NCI-H69 (cell line): ENCODE measurements at regions not wholly inside any gene's neighbourhood (a gene's known extent, or its start where the extent isn't known, plus 50 kb on each side); places are given as distances from the start of the nearest gene placed in this dataset.

Experiments
- DNase-seq: peaks from one replicate; lab custom pipeline; 2025; lab: John Stamatoyannopoulos, UW

DNA sequence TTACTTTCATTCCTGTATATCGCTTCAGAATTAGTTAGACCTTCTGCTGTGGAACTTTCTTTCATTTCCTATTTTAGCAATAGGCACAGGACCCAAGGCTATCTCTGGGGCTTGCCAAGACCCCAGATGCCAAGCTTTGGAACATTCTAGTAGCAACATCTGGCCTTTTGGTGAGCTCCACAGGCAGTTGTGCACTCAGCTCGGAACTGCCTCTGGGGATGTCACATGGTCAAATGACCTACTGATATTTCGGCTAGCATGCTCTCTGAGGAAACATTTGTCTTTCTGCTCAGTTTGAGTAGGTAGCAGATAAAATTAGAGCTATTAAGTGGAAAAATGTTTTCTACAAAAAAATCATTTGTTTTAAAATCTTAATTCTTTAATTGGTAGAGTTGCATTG lies 76.6 kb upstream of the ITGA4 start:
- DNase-seq = peak; percentile 8

- DNase-seq = no peak
Observed at GRCh38 chr2:181384923-181385322, 72.3 kb upstream of the ITGA4 start.

DNA sequence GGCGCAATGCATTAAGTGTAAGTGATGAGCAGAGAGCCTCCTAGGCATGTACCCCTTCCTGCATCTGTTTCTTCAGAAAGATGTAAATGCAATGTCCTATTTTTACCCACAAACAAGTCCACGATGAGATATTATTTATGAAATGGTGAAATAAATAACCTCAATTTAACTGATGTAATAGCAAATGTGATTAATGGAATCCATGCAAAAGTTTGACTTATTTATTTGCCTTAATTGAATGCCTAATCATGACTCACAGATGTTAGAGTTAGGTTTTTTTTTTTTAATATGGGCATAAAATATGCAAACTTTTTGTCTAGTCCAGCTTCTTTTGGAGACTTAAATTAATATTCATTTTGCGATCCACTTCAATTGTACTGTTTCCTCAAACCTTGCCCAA lies 67.7 kb upstream of the ITGA4 start:
- DNase-seq = no peak

- peak; percentile 55 for DNase-seq
Observed at GRCh38 chr2:181393472-181393871, 63.7 kb upstream of the ITGA4 start.

DNA sequence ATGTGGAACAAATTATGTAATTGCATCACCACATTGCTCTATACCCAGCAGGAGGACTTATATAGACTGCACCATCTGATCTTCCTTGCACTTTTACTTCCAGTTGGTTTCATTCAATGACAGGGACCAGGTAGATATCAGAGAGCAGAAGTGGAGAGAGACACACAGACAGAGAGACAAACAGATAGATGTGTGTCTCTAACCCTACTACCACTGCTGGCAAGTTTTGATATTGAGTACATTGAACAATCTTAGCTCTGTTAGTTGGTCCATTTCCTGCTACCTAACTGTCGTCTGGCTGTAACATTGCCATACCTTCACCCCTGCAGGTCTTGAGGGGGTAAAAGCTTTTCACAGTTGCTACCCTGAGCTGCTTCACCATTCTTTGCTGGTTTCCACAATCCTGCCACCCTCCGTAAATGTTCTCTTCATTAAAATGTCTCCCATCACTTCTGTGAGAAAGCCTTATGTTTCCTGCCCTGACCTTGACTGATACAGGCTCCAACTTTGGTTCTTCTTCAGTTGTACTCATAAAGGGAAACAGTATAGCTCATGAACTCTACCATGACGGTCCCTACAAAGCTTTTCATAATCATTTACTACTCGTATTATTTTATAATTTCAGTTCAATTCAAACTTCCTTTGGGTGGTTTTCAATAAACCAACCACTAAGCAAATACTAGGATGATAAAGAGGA lies 62.3 kb upstream of the ITGA4 start:
- DNase-seq = no peak

DNA sequence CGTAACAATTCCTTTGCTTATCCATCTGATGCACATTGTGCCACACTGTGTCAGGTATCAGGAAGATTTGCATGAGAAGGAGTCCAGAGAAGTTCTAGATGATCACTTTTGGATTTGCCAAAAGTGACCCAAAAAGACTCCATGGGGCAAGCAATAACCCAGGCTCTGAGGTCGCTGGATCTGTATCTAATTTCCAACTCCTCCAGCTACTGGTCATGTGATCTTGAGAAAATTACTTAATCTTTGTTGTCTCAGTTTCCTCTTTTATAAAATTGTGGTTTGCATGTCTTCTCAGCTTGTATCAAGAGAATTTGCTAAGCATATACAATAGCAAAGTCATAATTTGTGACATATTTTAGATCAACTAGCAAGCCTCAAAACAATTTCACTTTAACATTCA lies 61.3 kb upstream of the ITGA4 start:
- DNase-seq = no peak

GRCh38 chr2:181396256-181397123 lies 60.7 kb upstream of the ITGA4 start:
- no peak for DNase-seq

- DNase-seq = no peak
Observed at GRCh38 chr2:181397331-181397730, 59.9 kb upstream of the ITGA4 start.

DNA sequence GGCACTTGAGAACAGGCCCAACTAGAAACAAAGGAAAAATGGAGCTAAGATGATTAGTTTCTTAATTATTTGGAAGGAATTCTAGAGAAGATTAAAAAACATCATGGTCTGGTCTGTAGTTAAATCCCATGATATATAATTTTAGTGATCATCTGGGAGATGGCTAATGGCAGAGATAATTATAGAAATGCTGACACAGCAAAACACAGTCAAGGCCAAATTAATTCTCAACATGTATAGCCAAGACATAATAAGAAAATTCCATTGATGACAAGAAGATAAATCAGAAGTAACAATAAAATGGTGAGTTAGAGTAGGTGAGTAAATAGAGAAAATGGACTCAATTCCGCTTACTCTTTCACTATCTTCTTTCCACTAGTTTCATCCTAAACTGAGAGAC lies 59.2 kb upstream of the ITGA4 start:
- DNase-seq = no peak

DNA sequence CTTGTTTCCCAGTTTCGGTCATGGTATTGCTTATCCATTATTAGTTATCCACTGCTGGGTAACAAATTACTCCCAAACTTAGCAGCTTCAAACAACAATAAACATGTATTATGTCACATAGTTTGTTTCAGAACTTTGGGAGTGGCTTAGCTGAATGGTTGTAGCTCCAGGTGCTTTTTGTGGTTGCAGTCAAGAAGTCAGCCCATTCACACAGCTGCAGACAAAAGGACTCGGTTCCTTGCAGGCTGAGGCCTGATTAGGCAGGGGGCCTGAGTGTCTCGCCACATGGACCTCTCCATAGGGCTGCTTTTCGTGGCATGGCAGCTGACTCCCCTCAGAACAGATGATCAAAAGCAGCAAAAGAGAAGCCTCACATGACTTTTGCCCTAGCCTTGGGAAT lies 58.2 kb upstream of the ITGA4 start:
- no peak for DNase-seq

DNA sequence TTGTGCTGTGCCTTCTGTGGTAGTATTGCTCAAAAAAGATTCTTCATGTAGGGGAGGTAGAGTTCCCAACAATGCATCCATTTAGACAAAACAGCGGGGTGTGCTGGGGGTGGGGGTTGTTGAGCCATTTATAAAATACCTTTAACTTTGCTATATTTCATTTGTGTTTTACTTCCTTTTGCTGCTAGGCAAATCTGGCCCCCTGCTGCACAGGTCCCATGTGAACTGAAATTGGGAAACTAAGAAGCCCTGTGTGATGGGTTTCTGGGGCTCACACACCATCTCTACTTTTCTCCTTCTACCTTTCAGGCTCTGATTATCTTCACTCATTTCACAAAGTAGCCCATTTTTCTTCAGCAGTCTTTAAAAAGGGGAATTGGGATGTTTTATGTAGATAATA lies 52.7 kb upstream of the ITGA4 start:
- no peak for DNase-seq

GRCh38 chr2:181407171-181407570 lies 50.0 kb upstream of the ITGA4 start:
- DNase-seq = no peak
